ENCODE measurements at regions not wholly inside any gene's neighbourhood (a gene's known extent, or its start where the extent isn't known, plus 50 kb on each side); places are given as distances from the start of the nearest gene placed in this dataset.
A peak's percentile ranks its signal among the peaks of the same experiment; 100 is the strongest.

GRCh38 chr10:42477170-42477569, 161.2 kb downstream of the ZNF33B start:
- Histone ChIP-seq H3K4me1 (no peaks in the 10 kb centered on the region), H3K4me3 (ENCODE audit: low read depth, low read length) (peak overlapping the region; percentile 88), H3K36me3 (peaks cover 28% of the 10 kb centered on the region), H3K27me3 (no peaks in the 10 kb centered on the region), H3K9me3 (no peaks in the 10 kb centered on the region; the same call in 1 of the 2 replicates)
- peak; percentile 34 for DNase-seq
- TF ChIP-seq, protein P1, sequence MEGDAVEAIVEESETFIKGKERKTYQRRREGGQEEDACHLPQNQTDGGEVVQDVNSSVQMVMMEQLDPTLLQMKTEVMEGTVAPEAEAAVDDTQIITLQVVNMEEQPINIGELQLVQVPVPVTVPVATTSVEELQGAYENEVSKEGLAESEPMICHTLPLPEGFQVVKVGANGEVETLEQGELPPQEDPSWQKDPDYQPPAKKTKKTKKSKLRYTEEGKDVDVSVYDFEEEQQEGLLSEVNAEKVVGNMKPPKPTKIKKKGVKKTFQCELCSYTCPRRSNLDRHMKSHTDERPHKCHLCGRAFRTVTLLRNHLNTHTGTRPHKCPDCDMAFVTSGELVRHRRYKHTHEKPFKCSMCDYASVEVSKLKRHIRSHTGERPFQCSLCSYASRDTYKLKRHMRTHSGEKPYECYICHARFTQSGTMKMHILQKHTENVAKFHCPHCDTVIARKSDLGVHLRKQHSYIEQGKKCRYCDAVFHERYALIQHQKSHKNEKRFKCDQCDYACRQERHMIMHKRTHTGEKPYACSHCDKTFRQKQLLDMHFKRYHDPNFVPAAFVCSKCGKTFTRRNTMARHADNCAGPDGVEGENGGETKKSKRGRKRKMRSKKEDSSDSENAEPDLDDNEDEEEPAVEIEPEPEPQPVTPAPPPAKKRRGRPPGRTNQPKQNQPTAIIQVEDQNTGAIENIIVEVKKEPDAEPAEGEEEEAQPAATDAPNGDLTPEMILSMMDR (IDR thresholded peaks at IDR 0.05; ENCODE audit: low read depth, low read length): no peak

GRCh38 chr10:42476101-42476500, 162.3 kb downstream of the ZNF33B start:
- no peaks in the 10 kb centered on the region; the same call in 1 of the 2 replicates for H3K9me3 ChIP-seq
- no peak for DNase-seq
- peak overlapping the region; percentile 88 for H3K4me3 ChIP-seq (ENCODE audit: low read depth, low read length)
- no peaks in the 10 kb centered on the region for H3K4me1 ChIP-seq
- H3K36me3 ChIP-seq: peaks cover 28% of the 10 kb centered on the region
- TF ChIP-seq, protein P1 (IDR thresholded peaks at IDR 0.05; ENCODE audit: low read depth, low read length): no peak
- H3K27me3 ChIP-seq: no peaks in the 10 kb centered on the region

- H3K9me3 ChIP-seq: no peaks in the 10 kb centered on the region; the same call in 1 of the 2 replicates
- TF ChIP-seq, protein P1 (IDR thresholded peaks at IDR 0.05; ENCODE audit: low read depth, low read length): peak; percentile 42
- peak; percentile 79 for DNase-seq
- no peaks in the 10 kb centered on the region for H3K4me1 ChIP-seq
- H3K4me3 ChIP-seq (ENCODE audit: low read depth, low read length): peak overlapping the region; percentile 88
- no peaks in the 10 kb centered on the region for H3K27me3 ChIP-seq
- H3K36me3 ChIP-seq: peaks cover 24% of the 10 kb centered on the region
These were observed 162.9 kb downstream of the ZNF33B start for GRCh38 chr10:42475168-42476098.

- TF ChIP-seq, protein P1 (IDR thresholded peaks at IDR 0.05; ENCODE audit: low read depth, low read length): no peak
- no peaks in the 10 kb centered on the region for H3K4me1 ChIP-seq
- H3K9me3 ChIP-seq: no peaks in the 10 kb centered on the region
- H3K36me3 ChIP-seq: no peaks in the 10 kb centered on the region
- DNase-seq: no peak
- H3K27me3 ChIP-seq: no peaks in the 10 kb centered on the region
- H3K4me3 ChIP-seq (ENCODE audit: low read depth, low read length): no peak overlapping the region
These were observed 184.1 kb downstream of the ZNF33B start for GRCh38 chr10:42454313-42454712.

- Histone ChIP-seq H3K4me1 (no peaks in the 10 kb centered on the region), H3K9me3 (no peaks in the 10 kb centered on the region), H3K36me3 (no peaks in the 10 kb centered on the region), H3K4me3 (ENCODE audit: low read depth, low read length) (no peak overlapping the region), H3K27me3 (no peaks in the 10 kb centered on the region)
- no peak for DNase-seq
- TF ChIP-seq, protein P1 (IDR thresholded peaks at IDR 0.05; ENCODE audit: low read depth, low read length): no peak
These were observed 207.3 kb downstream of the ZNF33B start for GRCh38 chr10:42431095-42431494.

- TF ChIP-seq, protein P1 (IDR thresholded peaks at IDR 0.05; ENCODE audit: low read depth, low read length): peak; percentile 68
- no peaks in the 10 kb centered on the region for H3K36me3 ChIP-seq
- no peaks in the 10 kb centered on the region for H3K9me3 ChIP-seq
- H3K4me1 ChIP-seq: no peaks in the 10 kb centered on the region
- H3K4me3 ChIP-seq (ENCODE audit: low read depth, low read length): no peak overlapping the region
- no peaks in the 10 kb centered on the region for H3K27me3 ChIP-seq
- no peak for DNase-seq
These were observed 209.8 kb downstream of the ZNF33B start for GRCh38 chr10:42428534-42428933.
